ENCODE measurements at regions not wholly inside any gene's neighbourhood (a gene's known extent, or its start where the extent isn't known, plus 50 kb on each side); places are given as distances from the start of the nearest gene placed in this dataset.
A peak's percentile ranks its signal among the peaks of the same experiment; 100 is the strongest.

DNA sequence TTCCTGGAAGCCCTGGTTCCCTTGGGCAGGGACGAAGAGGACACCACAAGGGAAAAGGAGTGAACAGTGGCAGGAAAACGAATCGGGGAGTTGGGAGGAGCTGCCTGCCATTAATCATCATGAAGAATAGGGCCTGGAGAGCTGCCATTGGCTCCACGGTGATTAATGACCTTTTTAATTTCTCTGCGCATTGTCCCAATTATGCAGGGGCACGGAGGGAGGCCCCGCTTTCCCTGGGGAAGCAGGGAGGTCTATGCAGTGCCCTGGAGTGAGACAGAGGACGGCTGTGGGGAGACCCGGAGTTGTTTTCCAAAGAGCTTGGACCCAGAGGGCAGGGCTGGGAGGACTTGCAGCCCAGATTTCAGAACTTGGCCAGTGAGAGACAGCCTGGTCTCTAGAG lies 338.9 kb upstream of the C16orf82 start:
- DNase-seq: no peak

GRCh38 chr16:26729951-26730541 lies 336.7 kb upstream of the C16orf82 start:
- DNase-seq: no peak

DNA sequence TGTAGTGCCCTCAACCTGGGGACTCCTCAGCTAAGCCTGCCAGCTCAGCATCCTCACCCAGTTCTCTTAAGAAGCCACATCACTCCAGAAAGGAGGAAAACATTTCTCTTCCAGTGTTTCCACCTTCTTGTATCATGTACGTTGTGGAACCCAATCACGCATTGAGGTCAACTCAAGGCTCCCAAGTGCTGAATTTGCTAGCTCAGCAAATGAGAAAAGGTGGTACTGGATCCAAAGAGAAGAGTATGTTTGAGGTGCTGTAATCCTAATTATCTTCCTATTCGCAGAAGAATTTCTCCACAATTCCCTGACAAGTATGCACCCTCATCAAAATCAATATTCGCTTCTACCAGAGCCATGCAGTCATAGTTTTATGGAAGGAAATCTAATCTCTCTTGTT lies 335.0 kb upstream of the C16orf82 start:
- DNase-seq: no peak

GRCh38 chr16:26733710-26734109 lies 333.0 kb upstream of the C16orf82 start:
- DNase-seq: no peak

GRCh38 chr16:26735521-26735920 lies 331.2 kb upstream of the C16orf82 start:
- DNase-seq: no peak

- DNase-seq: no peak
Observed at GRCh38 chr16:26736084-26736483, 330.6 kb upstream of the C16orf82 start.

- no peak for DNase-seq
Observed at GRCh38 chr16:26740771-26741170, 326.0 kb upstream of the C16orf82 start.

- DNase-seq: no peak
Observed at GRCh38 chr16:26742040-26742439, 324.7 kb upstream of the C16orf82 start.

- no peak for DNase-seq
Observed at GRCh38 chr16:26744430-26744829, 322.3 kb upstream of the C16orf82 start.

DNA sequence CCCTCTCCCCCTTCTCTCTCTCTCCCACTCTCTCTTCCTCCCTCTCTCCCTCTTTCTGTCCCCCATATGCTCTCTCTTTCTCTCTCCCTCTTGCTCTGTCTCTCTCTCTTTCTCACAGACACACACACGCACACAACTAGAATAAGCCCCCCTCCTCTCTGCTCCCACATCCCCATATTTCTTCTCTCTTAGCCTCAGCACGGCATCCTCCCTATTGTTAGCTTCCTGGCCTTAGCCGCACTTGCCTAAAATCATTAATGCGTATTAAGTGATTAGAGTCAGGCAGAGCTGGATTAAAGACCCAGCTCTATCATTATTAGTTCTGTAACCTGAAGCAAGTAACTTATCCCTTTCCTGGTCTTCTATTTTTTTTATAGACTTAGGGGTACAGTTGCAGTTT lies 319.0 kb upstream of the C16orf82 start:
- no peak for DNase-seq

DNA sequence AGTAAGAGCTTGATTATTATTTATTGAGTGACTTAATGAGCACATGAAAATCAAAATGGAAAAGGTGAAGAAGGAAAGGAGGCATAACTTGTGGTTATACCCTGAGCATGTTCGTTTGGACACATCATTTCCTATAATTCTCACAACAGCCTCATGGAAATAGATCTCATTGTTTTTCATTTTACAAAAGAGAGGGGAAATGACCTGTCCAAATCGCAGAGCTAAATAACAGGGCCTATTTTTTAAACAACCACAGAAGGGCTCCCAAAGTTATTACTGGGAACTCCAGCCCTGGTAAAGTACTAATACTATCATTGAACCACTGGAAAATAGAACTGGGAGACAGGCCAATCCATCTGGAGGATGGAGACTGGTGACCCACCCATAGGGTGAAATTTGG lies 317.7 kb upstream of the C16orf82 start:
- no peak for DNase-seq

- DNase-seq: no peak
Observed at GRCh38 chr16:26752166-26752565, 314.6 kb upstream of the C16orf82 start.

- DNase-seq: no peak
Observed at GRCh38 chr16:26756633-26757032, 310.1 kb upstream of the C16orf82 start.

- no peak for DNase-seq
Observed at GRCh38 chr16:26762594-26762993, 304.1 kb upstream of the C16orf82 start.

DNA sequence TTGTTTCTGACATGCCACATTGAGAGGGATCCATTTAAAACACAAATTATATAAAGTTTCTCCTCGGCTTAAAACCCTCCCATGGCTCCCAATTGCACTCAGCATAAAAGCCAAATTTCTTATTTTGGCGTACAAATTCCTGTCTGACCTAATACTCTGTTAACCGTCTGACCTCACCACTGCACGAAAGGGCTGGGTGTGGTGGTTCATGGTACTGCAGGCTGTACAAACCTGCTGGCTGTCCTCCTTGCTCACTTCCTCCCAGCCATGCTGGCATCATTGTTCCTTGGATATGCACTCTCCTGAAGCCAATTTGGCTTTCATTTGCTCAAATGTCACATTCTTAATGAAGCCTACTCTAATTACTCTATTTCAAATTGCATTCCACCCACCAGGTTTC lies 301.6 kb upstream of the C16orf82 start:
- no peak for DNase-seq

DNA sequence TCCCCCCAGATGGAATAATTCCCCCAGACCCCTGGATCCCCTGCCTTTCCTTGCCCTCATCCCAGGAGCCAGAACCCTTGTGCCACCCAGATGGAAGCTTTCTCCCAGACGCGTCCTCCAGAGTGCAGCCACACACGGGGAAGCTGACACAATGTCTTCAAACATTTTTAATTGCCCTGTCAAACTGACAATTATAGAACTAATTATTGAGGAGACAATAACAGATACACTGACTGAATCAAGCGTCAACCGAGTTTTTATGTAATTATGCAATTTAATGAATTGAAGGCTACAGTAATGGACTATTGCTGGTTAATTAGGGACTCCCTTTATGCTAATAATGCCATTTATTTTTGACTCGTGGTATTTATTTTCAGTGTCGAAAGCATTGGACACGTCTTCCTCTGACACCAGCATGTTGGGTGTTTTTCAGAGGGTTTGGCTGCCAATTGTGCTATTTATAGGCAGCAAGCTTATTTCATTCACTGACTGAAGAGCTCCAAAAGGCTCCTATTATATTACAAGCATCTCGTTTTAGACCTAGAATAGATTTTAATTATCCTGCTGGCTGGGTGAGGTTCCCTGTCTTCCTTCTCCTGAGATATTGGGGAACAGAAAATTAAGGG lies 298.2 kb upstream of the C16orf82 start:
- DNase-seq: no peak

GRCh38 chr16:26770547-26770946 lies 296.2 kb upstream of the C16orf82 start:
- DNase-seq: no peak

DNA sequence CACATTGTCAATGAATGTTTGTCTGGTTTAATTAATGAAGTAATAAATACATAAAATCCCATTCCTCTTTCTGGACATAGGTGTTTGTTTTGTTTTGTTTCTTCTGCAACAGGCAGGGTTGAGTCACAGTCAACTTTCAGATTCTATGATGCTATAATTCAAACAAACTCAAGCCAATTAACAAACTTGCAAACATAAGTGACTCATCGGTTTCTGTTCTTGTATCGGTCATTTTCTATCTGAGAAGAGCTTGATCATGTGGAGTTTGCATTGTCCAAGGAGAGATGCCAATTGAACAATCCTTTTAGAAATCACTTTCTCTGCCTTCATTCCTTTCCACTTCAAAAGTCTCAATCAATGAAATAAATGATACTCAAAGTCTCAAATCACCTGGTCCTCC lies 294.2 kb upstream of the C16orf82 start:
- DNase-seq: peak in 1 of 5 experiments; percentile 6

DNA sequence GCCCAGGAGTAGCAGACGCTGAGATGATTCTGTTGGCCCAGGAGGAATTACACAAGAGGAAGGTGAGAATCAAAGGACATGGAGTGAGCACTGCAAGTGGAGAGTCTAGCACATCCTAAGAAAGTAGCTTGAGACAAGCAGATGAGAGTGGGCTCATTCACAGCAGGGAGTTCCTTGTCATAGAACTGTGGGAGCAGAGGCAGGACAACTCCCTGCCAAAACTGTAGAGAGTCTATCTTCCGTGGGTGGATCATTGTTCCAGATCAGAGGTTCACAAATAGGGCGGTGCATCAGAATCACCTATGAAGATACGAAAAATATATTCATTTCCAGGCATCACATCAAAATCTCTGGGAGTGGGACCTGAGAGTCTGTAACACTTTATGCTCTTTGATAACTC lies 288.9 kb upstream of the C16orf82 start:
- DNase-seq: no peak

- DNase-seq: no peak
Observed at GRCh38 chr16:26787924-26788323, 278.8 kb upstream of the C16orf82 start.

DNA sequence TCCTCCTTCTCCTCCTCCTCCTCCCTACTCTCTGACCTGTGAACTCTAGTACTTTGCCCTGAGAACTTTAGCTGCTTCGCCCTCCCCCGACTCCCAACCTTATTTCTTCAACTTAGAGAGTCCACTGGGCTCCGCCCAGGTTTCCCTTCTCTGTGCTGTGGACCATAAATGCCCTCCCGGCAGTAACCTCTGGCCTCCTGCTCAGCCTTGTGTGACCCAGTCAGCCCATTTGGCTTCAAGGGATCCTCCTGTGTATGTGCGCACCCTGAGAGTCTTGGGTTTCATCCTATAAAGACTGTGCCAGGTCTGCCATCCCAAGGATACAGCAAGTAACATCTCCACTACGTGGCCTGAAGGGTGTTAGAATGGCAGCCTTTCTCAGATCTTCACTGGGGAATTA lies 275.6 kb upstream of the C16orf82 start:
- no peak for DNase-seq

DNA sequence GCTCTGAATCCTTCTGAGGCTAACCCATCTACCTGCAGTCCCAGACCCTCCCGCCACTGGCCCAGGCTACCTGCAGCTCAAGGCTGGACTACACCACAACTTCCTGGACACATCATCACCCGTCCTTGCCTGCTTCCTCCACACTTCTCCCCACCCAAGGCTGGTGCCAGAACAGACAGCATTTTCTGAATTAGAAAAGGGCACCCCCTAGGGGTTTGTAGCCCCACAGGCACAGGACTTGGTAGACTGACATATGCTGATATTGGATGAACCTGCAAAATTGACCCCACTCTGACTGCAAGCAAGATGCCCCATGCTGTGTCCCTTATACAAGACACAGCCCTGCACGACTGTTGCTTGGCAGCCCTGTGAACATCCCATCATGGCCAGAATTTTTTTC lies 271.5 kb upstream of the C16orf82 start:
- DNase-seq: peak in 2 of 5 experiments; percentile 4 to 52

DNA sequence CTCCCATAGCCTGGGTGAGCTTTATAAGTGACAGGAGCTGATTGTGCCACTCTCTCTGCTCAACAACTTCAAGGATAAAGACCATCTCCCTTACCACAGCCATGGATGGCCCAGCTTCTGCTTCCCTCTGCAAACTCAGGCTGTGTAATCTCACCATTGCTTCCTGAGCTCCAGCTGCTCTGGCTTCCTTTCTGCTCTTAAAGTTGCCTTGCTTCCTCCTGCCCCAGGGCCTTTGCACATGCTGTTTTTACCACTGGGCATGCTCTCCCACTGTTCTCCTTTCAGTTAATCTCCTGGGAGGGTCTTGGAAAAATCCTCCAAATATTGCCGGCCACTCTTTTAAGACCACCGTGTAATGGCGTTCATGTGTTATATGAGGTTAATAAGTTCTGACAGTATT lies 265.1 kb upstream of the C16orf82 start:
- DNase-seq: no peak

GRCh38 chr16:26802440-26802839 lies 264.3 kb upstream of the C16orf82 start:
- DNase-seq: peak in 1 of 5 experiments; percentile 37

DNA sequence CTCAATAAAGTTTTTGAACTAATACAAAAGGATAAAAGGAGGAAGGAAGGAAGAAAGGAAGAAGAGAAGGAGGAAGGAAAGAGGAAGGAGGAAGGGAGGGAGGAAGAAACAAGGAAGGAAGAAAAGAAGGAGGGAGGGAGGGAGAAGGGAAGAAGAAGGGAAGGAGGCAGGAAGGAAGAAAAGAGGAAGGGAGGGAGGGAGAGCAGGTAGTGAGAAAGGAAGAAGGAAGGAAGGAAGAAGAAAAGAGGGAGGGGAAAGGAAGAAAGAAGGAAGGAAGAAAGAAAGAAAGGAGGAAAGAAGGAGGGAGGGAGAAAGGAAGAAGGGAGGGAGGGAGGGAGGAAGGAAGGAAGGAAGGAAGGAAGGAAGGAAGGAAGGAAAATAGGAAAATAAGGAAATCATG lies 263.8 kb upstream of the C16orf82 start:
- DNase-seq: no peak
